Inferior parietal cortex (tissue), 1 donor: ENCODE measurements at regions not wholly inside any gene's neighbourhood (a gene's known extent, or its start where the extent isn't known, plus 50 kb on each side); places are given as distances from the start of the nearest gene placed in this dataset.
"Not testable (repeated sequence)": the region's sequence is repeated elsewhere in the genome, so short reads cannot be mapped to it uniquely, and the experiment has no call there.

Experiments
- DNase-seq: peaks from one replicate; pipeline ENCODE4 v3.0.0-alpha.2; 2016; ENCODE audit errors: extremely low spot score

DNA sequence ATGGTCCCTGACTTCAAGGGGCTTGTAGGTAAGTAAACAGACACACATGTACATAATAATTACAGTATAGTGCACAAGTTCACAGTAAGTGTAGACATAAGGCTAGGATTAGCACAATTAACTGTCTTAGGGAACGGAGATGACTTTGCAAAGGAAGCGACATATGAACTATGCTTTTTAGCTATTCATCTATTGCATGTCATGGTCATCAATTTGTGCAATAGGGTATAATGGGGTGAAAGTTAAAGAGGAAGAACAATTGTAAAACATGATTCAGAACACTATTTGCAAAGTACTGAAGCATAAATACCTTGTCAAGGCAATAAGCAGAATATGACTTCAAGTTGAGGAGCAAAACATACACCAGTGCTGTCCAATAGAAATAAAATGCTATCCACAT lies 112.3 kb upstream of the SLC8A1 start:
- DNase-seq = no peak

DNA sequence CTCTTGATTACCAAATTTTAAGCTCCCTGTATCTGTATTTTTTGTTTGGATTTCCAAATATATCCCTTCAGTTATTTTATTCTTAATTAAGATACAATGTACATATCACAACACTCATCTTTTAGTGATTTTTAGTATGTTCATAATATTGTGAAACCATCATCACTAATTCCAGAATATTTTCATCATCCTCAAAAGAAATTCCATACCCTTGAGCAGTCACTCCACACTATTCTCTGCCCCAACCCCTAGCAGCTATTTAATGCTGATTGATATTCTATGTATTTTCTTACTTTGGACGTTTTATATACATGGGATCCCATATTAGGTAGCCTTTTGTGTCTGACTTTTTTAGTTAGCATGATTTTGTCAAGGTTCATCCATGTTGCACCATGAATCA lies 127.4 kb upstream of the SLC8A1 start:
- DNase-seq = no peak

DNA sequence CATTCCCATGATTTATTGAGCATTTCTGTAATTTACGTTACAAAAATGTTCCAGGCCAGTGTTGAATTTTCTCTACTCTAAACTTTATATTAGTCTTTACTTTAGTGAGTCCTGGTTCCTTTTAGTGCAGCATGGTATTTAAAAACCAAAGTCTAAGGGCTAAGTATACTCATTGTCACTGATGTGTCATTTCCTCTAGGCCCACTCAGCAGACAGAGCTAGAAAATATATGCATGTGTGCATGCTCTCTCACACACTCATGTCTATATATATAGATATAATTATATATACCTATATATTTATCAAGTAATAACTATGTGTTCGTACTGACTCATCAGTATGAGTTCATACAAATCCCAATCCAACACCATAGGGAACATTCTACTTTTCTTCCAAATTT lies 132.5 kb upstream of the SLC8A1 start:
- DNase-seq = no peak

DNA sequence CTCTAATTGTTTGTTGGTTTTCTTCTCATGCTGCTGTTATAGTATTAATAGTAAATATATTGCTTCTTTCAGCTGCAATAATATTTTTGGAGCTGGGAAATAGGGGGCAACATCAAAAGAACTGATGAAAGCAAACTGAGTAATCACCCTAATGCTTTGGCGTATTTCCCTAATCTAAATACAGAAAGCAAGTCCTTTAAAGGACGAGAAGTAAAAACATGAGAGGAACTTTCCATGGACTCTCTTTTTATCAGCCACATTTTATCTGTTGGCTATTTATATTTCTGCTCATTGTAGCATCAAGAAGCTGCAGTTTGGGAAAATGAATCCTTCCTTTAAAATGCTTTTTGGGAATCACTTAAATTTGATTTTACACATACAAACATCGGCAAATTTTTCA lies 139.9 kb upstream of the SLC8A1 start:
- peak; percentile 4 for DNase-seq

DNA sequence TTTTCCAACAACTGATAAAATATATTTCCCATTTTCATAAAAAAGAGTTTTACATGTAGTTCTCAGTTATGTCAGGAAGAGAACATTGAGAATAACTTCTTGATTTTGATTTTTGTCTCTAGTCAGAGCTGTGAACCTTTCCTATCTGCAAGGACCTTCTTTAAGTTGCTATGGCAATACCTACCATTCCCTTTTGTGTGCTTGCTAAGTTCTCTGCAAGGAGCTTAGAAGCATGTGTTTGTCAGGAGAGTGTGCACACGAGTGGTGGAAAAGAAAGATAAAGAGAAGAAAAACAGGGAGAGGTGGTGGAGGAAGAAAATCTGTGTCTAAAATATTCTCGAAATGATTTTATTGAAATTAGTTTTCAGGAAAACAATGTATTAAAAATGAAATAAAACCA lies 140.3 kb upstream of the SLC8A1 start:
- DNase-seq = no peak

DNA sequence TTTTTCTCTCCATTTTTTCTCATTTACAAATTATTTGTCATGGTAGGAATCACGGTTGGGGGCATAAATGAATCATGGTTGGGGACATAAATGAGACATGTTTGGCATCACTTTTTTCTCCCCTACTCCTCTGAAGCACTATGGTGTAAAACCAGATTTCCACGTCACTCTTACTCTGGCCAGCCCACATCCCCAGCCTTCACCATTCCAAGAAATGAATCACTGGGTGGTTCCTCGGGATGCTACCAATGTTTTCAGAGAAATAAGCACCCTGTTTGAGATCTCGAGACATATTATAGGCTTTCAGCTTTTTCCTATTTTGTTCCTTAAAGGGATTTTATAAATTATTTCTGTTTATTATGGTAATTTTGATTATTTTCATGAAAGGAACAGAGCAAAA lies 155.0 kb upstream of the SLC8A1 start:
- no peak for DNase-seq

DNA sequence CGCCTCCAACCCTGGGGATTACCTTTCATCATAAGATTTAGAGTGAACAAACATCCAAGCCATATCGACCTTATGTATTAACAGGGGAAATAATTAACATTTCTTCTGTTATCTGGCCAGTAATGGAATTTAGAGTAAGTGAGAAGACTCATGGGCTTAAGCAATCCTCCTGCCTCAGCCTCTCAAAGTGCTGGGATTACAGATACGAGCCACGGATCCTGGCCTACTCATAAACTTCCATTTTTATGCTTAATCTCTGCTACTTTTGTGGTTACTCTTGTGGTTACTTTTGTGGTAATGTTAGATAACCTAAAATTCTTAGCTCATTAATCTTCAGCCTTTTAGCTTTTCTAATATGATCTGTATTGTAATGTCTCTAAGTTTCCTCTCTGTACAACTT lies 159.3 kb upstream of the SLC8A1 start:
- no peak for DNase-seq

DNA sequence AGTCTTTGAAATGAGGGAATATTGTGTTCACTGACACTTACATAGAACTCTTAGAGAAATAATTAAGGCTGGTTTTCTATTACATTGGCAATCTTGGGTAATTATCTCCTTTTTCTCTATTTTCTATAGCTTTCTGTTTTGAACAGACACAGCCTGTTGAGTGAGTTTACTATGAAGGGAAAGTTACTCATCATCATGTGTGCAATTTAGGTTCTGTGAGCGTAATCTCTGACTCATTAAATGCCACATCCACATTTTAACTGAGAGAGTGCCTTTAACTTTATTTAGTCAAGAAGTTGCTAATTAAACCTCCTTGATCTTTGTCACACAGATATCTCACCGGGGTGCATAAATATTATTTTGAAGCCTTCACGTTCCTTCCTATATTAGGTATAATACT lies 174.0 kb upstream of the SLC8A1 start:
- peak; percentile 6 for DNase-seq

DNA sequence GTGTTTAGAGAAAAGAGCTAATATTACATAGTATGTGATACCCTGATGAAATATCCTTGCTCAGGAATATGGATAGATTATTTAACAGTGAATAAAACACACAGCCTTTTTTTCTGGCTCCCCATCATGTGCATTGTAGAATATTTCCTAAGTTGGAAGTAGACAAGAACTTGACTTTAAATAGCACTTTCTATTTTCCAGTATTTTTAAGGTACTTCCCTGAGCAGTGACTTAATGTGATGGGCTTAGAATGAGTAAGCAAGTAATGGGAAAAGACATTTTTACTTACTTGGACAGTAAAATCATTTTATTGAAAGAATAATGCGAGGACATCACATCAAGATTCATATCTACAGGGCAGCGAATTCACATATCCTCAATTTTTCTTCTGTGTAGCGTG lies 176.7 kb upstream of the SLC8A1 start:
- no peak for DNase-seq

DNA sequence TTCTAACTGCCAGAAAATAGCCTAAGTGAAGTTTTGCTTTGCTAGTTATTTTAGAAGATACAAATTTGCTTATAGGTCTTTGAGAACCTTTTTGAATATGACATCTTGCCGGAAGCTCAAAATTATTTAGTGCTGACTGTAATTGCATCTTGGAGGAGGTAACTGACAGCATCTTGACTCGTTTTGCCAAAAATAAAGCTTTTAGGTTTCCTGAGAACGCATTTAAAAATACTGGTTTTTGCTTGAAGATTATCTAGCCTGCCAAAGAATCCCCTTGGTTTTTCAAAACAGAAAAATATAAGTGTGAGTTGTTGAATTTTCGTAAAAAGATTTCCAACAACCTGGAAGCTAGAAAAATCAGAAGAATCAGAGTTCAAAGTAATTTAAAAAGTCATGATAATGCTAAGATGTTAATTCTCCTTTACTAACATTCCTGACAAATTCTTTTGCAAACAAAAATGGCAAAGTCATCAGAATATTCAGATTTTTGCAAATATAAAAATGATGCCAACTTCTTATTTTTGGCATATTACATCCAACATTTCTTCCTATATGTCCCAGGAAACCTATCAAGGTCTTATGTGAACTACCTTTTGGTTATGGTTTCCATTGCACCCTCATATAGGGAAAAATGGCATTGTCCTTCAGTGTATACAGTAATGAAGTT lies 178.0 kb upstream of the SLC8A1 start:
- DNase-seq = no peak

DNA sequence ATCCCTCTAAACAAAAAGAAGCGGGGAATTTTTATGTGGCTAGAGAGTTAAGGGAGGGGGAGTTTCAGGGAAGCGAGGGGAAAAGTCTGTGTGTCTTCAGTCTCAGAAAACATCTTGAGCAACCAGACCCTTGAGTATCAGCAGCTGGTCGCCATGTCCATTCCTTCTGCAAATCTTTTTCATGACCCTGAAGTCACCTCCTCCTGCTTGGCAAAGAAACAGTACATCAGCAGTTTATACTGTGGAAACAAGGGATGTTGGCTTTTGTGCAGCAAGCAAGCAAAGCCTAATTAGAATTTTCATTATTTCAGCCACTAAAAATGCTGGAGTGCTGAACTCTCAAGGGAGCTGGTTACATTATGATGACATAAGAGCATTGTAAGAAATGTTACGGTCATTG lies 187.4 kb upstream of the SLC8A1 start:
- no peak for DNase-seq

DNA sequence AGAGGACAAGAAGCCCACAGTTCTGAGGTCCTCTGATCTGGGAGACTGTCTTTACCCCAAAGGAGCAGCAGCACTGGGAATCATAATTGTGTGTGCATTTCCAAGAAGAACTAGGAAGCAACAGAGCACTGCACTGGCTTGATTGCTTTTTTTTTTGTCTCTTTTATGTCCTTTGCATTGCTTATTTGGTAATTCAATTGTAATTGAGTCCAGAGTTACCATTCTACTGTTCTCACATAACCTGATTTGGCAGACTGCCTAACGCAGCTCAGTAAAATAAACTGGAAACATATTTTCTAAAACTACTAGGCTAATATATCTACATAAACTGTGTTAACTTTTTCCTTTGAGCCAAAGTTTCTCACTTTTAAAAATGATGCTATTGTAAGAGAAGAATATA lies 190.3 kb upstream of the SLC8A1 start:
- DNase-seq = no peak

DNA sequence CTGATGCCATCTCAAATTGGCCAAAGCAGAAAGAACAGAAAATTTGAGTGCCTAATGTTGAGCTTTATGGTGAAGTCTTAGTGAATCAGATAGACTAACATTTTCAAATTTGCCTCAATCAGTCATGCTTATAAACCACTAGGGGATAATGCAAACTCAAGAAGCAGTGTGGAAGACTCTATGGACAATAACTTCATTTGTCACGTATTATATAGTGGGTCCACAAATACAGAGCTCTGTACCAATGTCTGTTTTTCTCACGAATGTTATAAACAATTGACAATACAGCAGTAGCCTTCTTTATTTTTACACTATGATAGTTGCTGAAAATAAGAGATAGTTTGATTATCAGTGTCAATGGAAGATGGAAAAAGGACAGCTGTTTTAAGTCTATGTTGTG lies 190.8 kb upstream of the SLC8A1 start:
- DNase-seq = no peak

DNA sequence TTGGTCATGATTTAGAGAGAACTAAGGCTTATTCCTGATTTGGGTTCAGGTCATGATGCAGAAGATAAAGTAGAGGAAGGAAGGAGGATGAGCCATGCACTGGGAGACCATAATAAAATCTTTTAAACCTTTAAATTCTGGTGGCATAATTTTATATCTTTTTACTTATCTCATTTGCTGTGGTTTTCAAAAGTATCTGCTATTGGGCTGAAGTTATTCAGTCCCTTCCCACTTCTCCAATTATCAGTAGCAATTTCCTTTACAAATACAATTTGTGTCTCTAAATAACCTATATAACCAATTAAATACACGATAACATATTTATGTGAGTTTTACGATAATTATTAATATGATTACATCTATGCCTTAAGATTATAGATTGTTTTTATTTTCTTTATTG lies 194.8 kb upstream of the SLC8A1 start:
- no peak for DNase-seq

DNA sequence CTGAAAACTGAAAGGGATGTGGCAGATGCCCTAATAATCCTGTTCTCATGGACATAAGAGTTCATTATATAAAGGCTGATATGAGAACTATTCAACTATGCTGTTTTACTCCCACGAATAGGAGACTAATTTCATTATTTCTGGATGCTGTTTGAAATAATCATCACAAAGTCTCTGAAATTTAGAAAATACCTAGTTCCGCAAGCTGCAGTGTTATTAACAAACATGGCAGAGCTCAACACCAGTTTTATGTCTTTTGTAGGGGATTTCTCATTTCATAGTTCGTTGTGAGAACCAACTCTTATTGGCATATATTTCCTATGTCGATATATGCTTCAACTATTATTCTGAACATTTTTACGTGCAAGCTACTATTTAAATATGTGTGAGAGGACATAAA lies 200.3 kb upstream of the SLC8A1 start:
- DNase-seq = no peak

DNA sequence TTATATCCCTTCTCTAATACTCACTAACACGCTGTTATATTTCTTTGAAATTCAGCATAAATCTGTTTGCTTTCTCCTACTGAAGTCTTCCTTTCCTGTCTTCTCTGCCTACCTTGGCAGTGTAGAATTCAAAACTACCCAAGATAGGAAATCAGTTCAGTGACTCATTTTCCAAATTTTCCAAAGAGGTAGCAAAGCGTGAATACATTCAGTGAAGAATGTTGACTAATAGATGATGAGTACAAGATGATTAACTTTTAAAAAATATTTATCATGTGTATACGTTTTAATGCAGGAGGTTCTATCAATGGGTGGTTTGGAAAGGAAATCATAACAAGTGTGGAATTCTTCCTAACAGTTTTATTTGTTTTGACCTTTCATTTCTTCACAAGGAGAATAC lies 201.9 kb upstream of the SLC8A1 start:
- DNase-seq = no peak

DNA sequence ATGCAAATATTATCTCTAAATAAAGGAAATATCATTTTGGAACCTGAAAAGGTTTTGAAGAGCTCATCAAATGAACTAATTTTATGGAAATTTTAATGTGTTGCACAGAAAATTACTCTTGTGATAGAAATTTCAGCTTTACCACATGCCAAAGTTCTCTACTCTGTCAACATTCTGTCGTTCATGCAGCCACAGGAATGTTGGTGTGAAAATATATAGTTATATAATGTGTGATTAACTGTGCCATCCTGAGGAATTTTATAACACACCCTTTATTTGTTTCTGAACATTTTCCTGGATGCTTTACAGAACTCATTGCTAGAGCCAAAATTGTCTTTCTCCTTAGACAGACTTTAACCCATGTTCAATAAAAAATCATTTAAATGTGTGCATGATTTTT lies 202.5 kb upstream of the SLC8A1 start:
- DNase-seq = no peak

DNA sequence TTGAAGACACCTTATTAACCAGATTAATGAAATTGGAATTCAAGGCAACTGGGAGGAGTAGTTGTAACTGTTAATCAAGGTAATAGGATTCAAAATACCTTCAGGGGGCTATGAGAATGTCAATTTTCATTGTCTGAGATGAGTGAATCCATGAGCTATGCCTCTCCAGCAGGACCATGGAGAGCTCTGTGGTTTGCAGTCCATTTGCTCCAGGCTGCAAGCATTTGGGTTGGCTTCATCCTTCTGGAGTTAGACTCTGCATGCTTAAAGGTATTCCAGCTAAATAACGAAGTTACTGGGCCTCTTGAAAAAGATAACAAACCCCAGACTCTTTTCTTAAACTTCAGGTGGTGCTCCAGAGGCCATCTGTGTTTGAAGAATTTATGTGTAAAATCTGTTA lies 207.1 kb upstream of the SLC8A1 start:
- no peak for DNase-seq

DNA sequence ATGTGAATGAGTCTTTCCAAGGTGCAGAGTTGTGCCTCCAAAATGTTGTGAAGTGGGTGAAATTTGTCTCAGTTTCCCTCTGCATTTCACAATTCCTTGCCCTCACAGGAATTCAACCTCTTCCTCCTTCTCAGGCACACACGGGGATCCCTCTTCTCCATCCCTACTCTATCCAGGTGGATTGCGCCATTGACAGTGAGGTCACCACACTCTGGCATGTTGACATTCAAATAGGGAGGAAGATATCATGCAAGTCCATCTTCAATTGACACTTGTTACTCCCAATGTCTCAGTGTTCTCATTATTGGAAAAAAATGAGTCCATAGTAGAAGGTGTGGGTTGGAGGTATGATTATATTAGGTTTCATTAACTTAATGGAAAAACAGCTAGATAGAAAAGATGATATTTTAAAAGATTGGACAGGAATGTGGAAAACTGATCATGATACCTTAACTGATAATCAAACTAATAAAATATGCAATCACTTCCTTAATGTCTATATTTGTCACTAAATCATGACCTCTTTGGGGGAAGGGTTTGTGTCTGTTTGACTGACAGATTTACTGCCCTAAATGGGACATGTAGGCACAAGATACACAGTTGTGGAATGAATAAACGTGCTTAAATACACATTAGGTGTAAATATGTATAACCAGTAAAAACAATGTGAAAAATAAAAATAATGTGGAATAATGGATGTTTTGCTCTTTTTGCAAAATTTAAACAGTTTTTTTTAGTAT lies 213.8 kb upstream of the SLC8A1 start:
- DNase-seq = no peak

DNA sequence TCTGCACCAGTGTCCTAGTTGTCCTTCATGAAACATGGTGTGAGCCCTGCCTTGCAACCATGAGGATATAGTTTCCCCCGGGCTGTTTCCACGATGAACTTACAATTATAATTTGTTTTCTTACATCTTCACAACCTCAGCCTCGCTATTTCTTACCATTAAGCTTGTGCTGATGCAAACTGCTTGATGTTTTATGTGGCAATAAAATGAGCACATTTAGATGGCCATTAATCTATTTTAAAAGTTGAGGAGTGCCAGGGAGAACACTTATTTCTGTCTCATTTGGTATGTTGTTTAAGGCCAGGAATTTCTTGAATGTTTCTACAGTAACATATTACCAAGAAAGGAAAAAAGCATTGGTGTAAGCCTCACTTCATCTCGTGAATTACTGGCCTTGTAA lies 214.5 kb upstream of the SLC8A1 start:
- DNase-seq = no peak

DNA sequence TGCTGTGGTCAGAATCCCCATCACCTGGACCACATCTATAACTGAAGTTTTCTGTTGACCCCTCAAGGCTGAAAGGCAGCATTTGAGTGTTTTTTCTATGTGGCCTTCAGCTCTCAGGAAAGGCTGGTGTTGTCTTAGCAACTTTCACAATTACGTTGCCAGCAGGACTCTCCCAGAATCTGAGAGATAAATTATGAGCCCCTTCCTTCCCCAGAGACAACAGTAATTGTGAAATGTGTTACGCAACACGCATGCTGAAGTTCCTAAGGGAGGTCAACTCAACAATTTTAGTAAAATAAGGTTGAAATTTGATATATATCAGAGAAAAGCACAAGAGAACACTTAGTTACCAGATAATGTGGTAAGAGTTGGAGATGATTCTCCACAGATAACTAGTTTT lies 216.5 kb upstream of the SLC8A1 start:
- no peak for DNase-seq

DNA sequence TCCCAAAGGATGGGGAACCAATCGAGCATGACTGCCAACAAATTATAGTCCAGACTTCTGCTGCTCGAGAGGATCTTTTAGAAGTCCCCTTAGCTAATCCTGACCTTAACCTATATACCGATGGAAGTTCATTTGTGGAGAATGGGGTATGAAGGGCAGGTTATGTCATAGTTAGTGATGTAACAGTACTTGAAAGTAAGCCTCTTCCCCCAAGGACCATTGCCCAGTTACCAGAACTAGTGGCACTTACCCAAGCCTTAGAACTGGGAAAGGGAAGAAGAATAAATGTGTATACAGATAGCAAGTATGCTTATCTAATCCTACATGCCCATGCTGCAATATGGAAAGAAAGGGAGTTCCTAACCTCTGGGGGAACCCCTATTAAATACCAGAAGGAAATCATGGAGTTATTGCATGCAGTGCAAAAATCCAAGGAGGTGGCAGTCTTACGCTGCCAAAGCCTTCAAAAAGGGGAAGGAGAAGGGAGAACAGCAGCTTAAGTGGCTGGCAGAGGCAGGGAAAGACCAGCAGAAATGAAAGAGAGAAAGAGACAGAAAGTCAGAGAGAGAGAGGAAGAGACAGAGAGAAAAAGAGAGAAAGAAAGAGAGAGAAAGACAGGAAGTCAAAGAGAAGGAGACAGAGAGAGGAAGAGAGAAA lies 224.4 kb upstream of the SLC8A1 start:
- not testable (repeated sequence) for DNase-seq

DNA sequence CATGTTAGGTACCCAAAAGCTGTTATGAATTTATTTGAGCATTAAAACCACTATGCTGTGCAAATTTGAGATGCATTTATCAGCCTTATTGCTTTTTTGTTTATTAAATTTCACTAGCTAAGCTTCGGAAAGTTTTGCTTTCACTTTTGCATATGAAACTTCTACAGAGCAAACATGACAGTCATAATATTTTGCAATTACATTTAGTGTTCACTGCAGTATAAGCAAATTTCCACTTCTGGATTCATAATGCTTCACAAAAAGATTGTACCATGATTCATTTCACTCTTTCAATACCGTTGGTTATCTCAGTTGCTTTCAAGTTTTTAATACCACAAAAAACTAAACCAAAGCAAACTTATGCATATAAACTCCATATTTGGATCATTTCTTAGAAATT lies 228.7 kb upstream of the SLC8A1 start:
- DNase-seq = no peak
